H9 (cell line): ENCODE measurements at regions not wholly inside any gene's neighbourhood (a gene's known extent, or its start where the extent isn't known, plus 50 kb on each side); places are given as distances from the start of the nearest gene placed in this dataset.

Experiments
- DNase-seq: peaks from one replicate; pipeline ENCODE4 v3.0.0-alpha.2; 2017
- H2AFZ ChIP-seq: one replicate; pipeline ENCODE4 v1.6.1; 2013; ENCODE audit warnings: mild to moderate bottlenecking, low read length, control low read depth, moderate library complexity
- H2AK5ac ChIP-seq: 2 replicates; pipeline ENCODE4 v1.6.1; 2013; ENCODE audit warnings: low read length, control low read depth, mixed read lengths; ENCODE audit not compliant: insufficient read length
- H2BK120ac ChIP-seq: one replicate; pipeline ENCODE4 v1.6.1; 2013; ENCODE audit warnings: low read depth, mild to moderate bottlenecking, low read length, control low read depth, inconsistent platforms; ENCODE audit not compliant: poor library complexity, severe bottlenecking
- H2BK12ac ChIP-seq: 2 replicates; pipeline ENCODE4 v1.6.1; 2013; ENCODE audit warnings: low read length, control low read depth, mixed read lengths, low read depth; ENCODE audit not compliant: insufficient read length
- H2BK15ac ChIP-seq: 2 replicates; pipeline ENCODE4 v1.6.1; 2013; ENCODE audit warnings: low read depth, low read length, control low read depth
- H2BK20ac ChIP-seq: one replicate; pipeline ENCODE4 v1.6.1; 2013; ENCODE audit warnings: low read depth, mild to moderate bottlenecking, low read length, control low read depth, inconsistent platforms; ENCODE audit not compliant: poor library complexity, severe bottlenecking
- H2BK5ac ChIP-seq: 2 replicates; pipeline ENCODE4 v1.6.1; 2013; ENCODE audit warnings: low read length, control low read depth, mixed read lengths; ENCODE audit not compliant: insufficient read length
- H3K14ac ChIP-seq: 2 replicates; pipeline ENCODE4 v1.6.1; 2013; ENCODE audit warnings: low read length, control low read depth; ENCODE audit not compliant: insufficient read depth
- H3K18ac ChIP-seq: 2 replicates; pipeline ENCODE4 v1.6.1; 2013; ENCODE audit warnings: low read depth, mild to moderate bottlenecking, mixed read lengths, low read length, control low read depth; ENCODE audit not compliant: insufficient read length
- H3K23ac ChIP-seq: 2 replicates; pipeline ENCODE4 v1.6.1; 2013; ENCODE audit warnings: low read length, control low read depth, mixed read lengths, low read depth; ENCODE audit not compliant: insufficient read length
- H3K23me2 ChIP-seq: 2 replicates; pipeline ENCODE4 v1.6.1; 2013; ENCODE audit warnings: low read depth, mild to moderate bottlenecking, mixed read lengths, low read length, control low read depth; ENCODE audit not compliant: insufficient read length, poor library complexity, severe bottlenecking
- H3K27ac ChIP-seq: 2 replicates; pipeline ENCODE4 v1.5.1; 2013; ENCODE audit warnings: low read length, control low read depth, mixed read lengths, low read depth; ENCODE audit not compliant: insufficient read length
- H3K27me3 ChIP-seq: 2 replicates; pipeline ENCODE4 v1.6.1; 2013; ENCODE audit warnings: low read length, control low read depth, inconsistent platforms; ENCODE audit not compliant: insufficient read depth
- H3K4ac ChIP-seq: 2 replicates; pipeline ENCODE4 v1.6.1; 2013; ENCODE audit warnings: low read depth, mild to moderate bottlenecking, control low read depth, inconsistent platforms, low read length, moderate library complexity
- H3K4me1 ChIP-seq: 2 replicates; pipeline ENCODE4 v1.6.1; 2013; ENCODE audit warnings: low read length, control low read depth, inconsistent platforms; ENCODE audit not compliant: insufficient read depth
- H3K4me2 ChIP-seq: 2 replicates; pipeline ENCODE4 v1.6.1; 2013; ENCODE audit warnings: low read length, control low read depth, mixed read lengths; ENCODE audit not compliant: insufficient read length, insufficient read depth
- H3K56ac ChIP-seq: 2 replicates; pipeline ENCODE4 v1.6.1; 2013; ENCODE audit warnings: low read depth, mild to moderate bottlenecking, mixed read lengths, low read length, control low read depth; ENCODE audit not compliant: insufficient read length
- H3K79me1 ChIP-seq: 2 replicates; pipeline ENCODE4 v1.6.1; 2013; ENCODE audit warnings: low read depth, mild to moderate bottlenecking, moderate library complexity, low read length, control low read depth, inconsistent platforms; ENCODE audit not compliant: insufficient read depth, poor library complexity, severe bottlenecking
- H3K79me2 ChIP-seq: 2 replicates; pipeline ENCODE4 v1.6.1; 2013; ENCODE audit warnings: low read length, control low read depth, inconsistent platforms; ENCODE audit not compliant: insufficient read depth
- H3K9ac ChIP-seq: 2 replicates; pipeline ENCODE4 v1.6.1; 2013; ENCODE audit warnings: low read length, control low read depth, mixed read lengths; ENCODE audit not compliant: insufficient read length; ENCODE audit errors: extremely low read depth
- H3K9me3 ChIP-seq: one replicate; pipeline ENCODE4 v1.6.1; 2013; ENCODE audit warnings: low read depth, low read length, inconsistent platforms; ENCODE audit not compliant: control insufficient read depth
- H3T11ph ChIP-seq: one replicate; pipeline ENCODE4 v1.6.1; 2013; ENCODE audit warnings: mild to moderate bottlenecking, low read length, control low read depth, inconsistent platforms
- H4K20me1 ChIP-seq: one replicate; pipeline ENCODE4 v1.6.1; 2013; ENCODE audit not compliant: control insufficient read depth, insufficient read length, insufficient read depth
- H4K5ac ChIP-seq: 2 replicates; pipeline ENCODE4 v1.6.1; 2013; ENCODE audit warnings: low read depth, mild to moderate bottlenecking, mixed read lengths, low read length, control low read depth; ENCODE audit not compliant: insufficient read length
- H4K8ac ChIP-seq: replicated peaks from 2 replicates; pipeline ENCODE4 v1.6.1; 2013; ENCODE audit warnings: low read length, control low read depth, mixed read lengths, low read depth; ENCODE audit not compliant: insufficient read length
- H4K91ac ChIP-seq: 2 replicates; pipeline ENCODE4 v1.6.1; 2013; ENCODE audit warnings: low read depth, mild to moderate bottlenecking, moderate library complexity, mixed read lengths, low read length, control low read depth; ENCODE audit not compliant: insufficient read length
- H3K27ac Mint-ChIP-seq, 3 experiments: 2 replicates in 2 of 3; 3 replicates in 1 of 3; pipeline ENCODE4 v1.8.0; 2020 to 2021; ENCODE audit warnings: mixed read lengths in 3 of 3, mild to moderate bottlenecking in 1 of 3, moderate library complexity in 1 of 3
- H3K27me3 Mint-ChIP-seq: 2 replicates; pipeline ENCODE4 v1.8.0; 2021; ENCODE audit warnings: low read depth, mild to moderate bottlenecking, moderate library complexity, mixed read lengths
- H3K36me3 Mint-ChIP-seq, 3 experiments: 2 replicates in 2 of 3; 3 replicates in 1 of 3; pipeline ENCODE4 v1.8.0; 2020 to 2021; ENCODE audit warnings: low read depth in 3 of 3, mixed read lengths in 3 of 3; ENCODE audit not compliant: insufficient read depth in 1 of 3
- H3K4me1 Mint-ChIP-seq, 2 experiments: 2 replicates each; pipeline ENCODE4 v1.8.0; 2020; ENCODE audit warnings: mixed read lengths in 2 of 2
- H3K4me3 Mint-ChIP-seq, 2 experiments: 2 replicates in 1 of 2; 3 replicates in 1 of 2; pipeline ENCODE4 v1.8.0; 2020 to 2021; ENCODE audit warnings: mild to moderate bottlenecking in 2 of 2, mixed read lengths in 2 of 2, moderate library complexity in 1 of 2
- H3K9me3 Mint-ChIP-seq, 2 experiments: 2 replicates in 1 of 2; 3 replicates in 1 of 2; pipeline ENCODE4 v1.8.0; 2020; ENCODE audit warnings: mild to moderate bottlenecking in 2 of 2, mixed read lengths in 2 of 2, moderate library complexity in 1 of 2
- CTCF ChIP-seq: fragments of 200-600 bp; sonication (generic); conservative IDR thresholded peaks from 3 replicates; pipeline ENCODE4 v1.8.0; 2021; ENCODE audit warnings: antibody characterized with exemption, mild to moderate bottlenecking
- WGBS: extraction: QIAGEN DNeasy Blood & Tissue Kit; methylation state at CpG from one replicate; pipeline ENCODE4 v1.1.7; 2013; ENCODE audit warnings: missing lambda C conversion rate, low lambda C conversion rate, mixed read lengths; ENCODE audit not compliant: insufficient read length; ENCODE audit errors: extremely low coverage; 5-methylcytosine and 5-hydroxymethylcytosine counted together

GRCh38 chr5:158273035-158273434 lies 414.1 kb upstream of the CLINT1 start:
- Histone ChIP-seq H3K27ac (no peak overlapping the region), H2AK5ac (no peak overlapping the region), H2BK20ac (no peak overlapping the region), H3K56ac (no peak overlapping the region), H3K14ac (no peak overlapping the region), H3K9ac (no peak overlapping the region), H2BK120ac (no peak overlapping the region), H3K79me2 (no peaks in the 10 kb centered on the region), H2AFZ (peak overlapping the region; percentile 42), H2BK5ac (no peak overlapping the region), H4K20me1 (no peaks in the 10 kb centered on the region), H4K8ac (no peak overlapping the region), H4K91ac (no peak overlapping the region), H3K23ac (no peak overlapping the region), H3K4me1 (peaks cover 3% of the 10 kb centered on the region; the same call in 1 of the 2 replicates), H3K23me2 (peaks cover 3% of the 10 kb centered on the region), H3T11ph (no peak overlapping the region), H3K4me2 (peak overlapping the region; percentile 39), H3K18ac (no peak overlapping the region), H3K79me1 (no peaks in the 10 kb centered on the region), H4K5ac (no peak overlapping the region), H2BK15ac (no peak overlapping the region), H2BK12ac (no peak overlapping the region), H3K9me3 (no peaks in the 10 kb centered on the region), H3K27me3 (no peaks in the 10 kb centered on the region), H3K4ac (no peak overlapping the region)
- no peak for TF ChIP-seq CTCF
- no CpG with 5 or more reads among the region's 6 CpGs for WGBS
- H3K36me3 Mint-ChIP-seq: no peaks in the 10 kb centered on the region; a peak in 1 of 7 replicates
- H3K9me3 Mint-ChIP-seq: no peaks in the 10 kb centered on the region; a peak in 1 of 5 replicates
- no peak for DNase-seq
- peaks cover 3% of the 10 kb centered on the region; the same call in 1 of the 2 replicates for H3K27me3 Mint-ChIP-seq
- H3K4me3 Mint-ChIP-seq: peak overlapping the region; percentile 18 to 30; a peak in 3 of 5 replicates
- H3K4me1 Mint-ChIP-seq: peaks cover 23 to 31% of the 10 kb centered on the region in 2 experiments
- H3K27ac Mint-ChIP-seq: peak overlapping the region; percentile 60 to 91 (median 85)
